ENCODE measurements at regions not wholly inside any gene's neighbourhood (a gene's known extent, or its start where the extent isn't known, plus 50 kb on each side); places are given as distances from the start of the nearest gene placed in this dataset.

- in situ Hi-C loops (cut with MboI; ENCODE audit: low pct_unique_long_range_greater_than_20kb, low sequenced_read_pairs) = no loop called here
- no peak for DNase-seq
Observed at GRCh38 chr13:64457976-64458375, 2772.2 kb downstream of the PCDH9 start.

- in situ Hi-C loops (cut with MboI; ENCODE audit: low pct_unique_long_range_greater_than_20kb, low sequenced_read_pairs) = no loop called here
Observed at GRCh38 chr13:64455124-64455523, 2775.0 kb downstream of the PCDH9 start.

GRCh38 chr13:64453831-64454230 lies 2776.3 kb downstream of the PCDH9 start:
- no peak for DNase-seq
- in situ Hi-C loops (cut with MboI; ENCODE audit: low pct_unique_long_range_greater_than_20kb, low sequenced_read_pairs) = no loop called here

More at GRCh38 chr13:64455124-64455523, 2775.0 kb downstream of the PCDH9 start:
- DNase-seq = no peak

GRCh38 chr13:64446372-64446771 lies 2783.8 kb downstream of the PCDH9 start:
- in situ Hi-C loops (cut with MboI; ENCODE audit: low pct_unique_long_range_greater_than_20kb, low sequenced_read_pairs) = no loop called here

GRCh38 chr13:64441740-64442139 lies 2788.4 kb downstream of the PCDH9 start:
- no peak for DNase-seq
- in situ Hi-C loops (cut with MboI; ENCODE audit: low pct_unique_long_range_greater_than_20kb, low sequenced_read_pairs) = no loop called here

More at GRCh38 chr13:64446372-64446771, 2783.8 kb downstream of the PCDH9 start:
- peak; percentile 9 for DNase-seq

GRCh38 chr13:64438084-64438483 lies 2792.1 kb downstream of the PCDH9 start:
- in situ Hi-C loops (cut with MboI; ENCODE audit: low pct_unique_long_range_greater_than_20kb, low sequenced_read_pairs) = no loop called here
- no peak for DNase-seq

- in situ Hi-C loops (cut with MboI; ENCODE audit: low pct_unique_long_range_greater_than_20kb, low sequenced_read_pairs) = no loop called here
- DNase-seq = no peak
Observed at GRCh38 chr13:64429691-64430090, 2800.4 kb downstream of the PCDH9 start.

- in situ Hi-C loops (cut with MboI; ENCODE audit: low pct_unique_long_range_greater_than_20kb, low sequenced_read_pairs) = no loop called here
- no peak for DNase-seq
Observed at GRCh38 chr13:64428196-64428595, 2801.9 kb downstream of the PCDH9 start.

- DNase-seq = no peak
- in situ Hi-C loops (cut with MboI; ENCODE audit: low pct_unique_long_range_greater_than_20kb, low sequenced_read_pairs) = no loop called here
Observed at GRCh38 chr13:64423467-64423866, 2806.7 kb downstream of the PCDH9 start.

GRCh38 chr13:64420181-64420580 lies 2810.0 kb downstream of the PCDH9 start:
- in situ Hi-C loops (cut with MboI; ENCODE audit: low pct_unique_long_range_greater_than_20kb, low sequenced_read_pairs) = no loop called here

GRCh38 chr13:64417581-64417980 lies 2812.6 kb downstream of the PCDH9 start:
- in situ Hi-C loops (cut with MboI; ENCODE audit: low pct_unique_long_range_greater_than_20kb, low sequenced_read_pairs) = no loop called here
- DNase-seq = no peak

More at GRCh38 chr13:64420181-64420580, 2810.0 kb downstream of the PCDH9 start:
- no peak for DNase-seq

- in situ Hi-C loops (cut with MboI; ENCODE audit: low pct_unique_long_range_greater_than_20kb, low sequenced_read_pairs) = no loop called here
- no peak for DNase-seq
Observed at GRCh38 chr13:64414381-64414780, 2815.8 kb downstream of the PCDH9 start.

- in situ Hi-C loops (cut with MboI; ENCODE audit: low pct_unique_long_range_greater_than_20kb, low sequenced_read_pairs) = no loop called here
- DNase-seq = no peak
Observed at GRCh38 chr13:64413529-64413928, 2816.6 kb downstream of the PCDH9 start.

GRCh38 chr13:64410276-64411053 lies 2819.7 kb downstream of the PCDH9 start:
- in situ Hi-C loops (cut with MboI; ENCODE audit: low pct_unique_long_range_greater_than_20kb, low sequenced_read_pairs) = no loop called here
- no peak for DNase-seq

- in situ Hi-C loops (cut with MboI; ENCODE audit: low pct_unique_long_range_greater_than_20kb, low sequenced_read_pairs) = no loop called here
- no peak for DNase-seq
Observed at GRCh38 chr13:64397701-64398100, 2832.4 kb downstream of the PCDH9 start.

GRCh38 chr13:64377606-64378005 lies 2852.5 kb downstream of the PCDH9 start:
- in situ Hi-C loops (cut with MboI; ENCODE audit: low pct_unique_long_range_greater_than_20kb, low sequenced_read_pairs) = no loop called here

GRCh38 chr13:64371461-64371860 lies 2858.7 kb downstream of the PCDH9 start:
- in situ Hi-C loops (cut with MboI; ENCODE audit: low pct_unique_long_range_greater_than_20kb, low sequenced_read_pairs) = no loop called here
- DNase-seq = no peak

More at GRCh38 chr13:64377606-64378005, 2852.5 kb downstream of the PCDH9 start:
- DNase-seq = no peak

GRCh38 chr13:64371045-64371444 lies 2859.1 kb downstream of the PCDH9 start:
- in situ Hi-C loops (cut with MboI; ENCODE audit: low pct_unique_long_range_greater_than_20kb, low sequenced_read_pairs) = no loop called here
- DNase-seq = no peak

GRCh38 chr13:64369121-64369520 lies 2861.0 kb downstream of the PCDH9 start:
- DNase-seq = no peak
- in situ Hi-C loops (cut with MboI; ENCODE audit: low pct_unique_long_range_greater_than_20kb, low sequenced_read_pairs) = no loop called here

GRCh38 chr13:64362564-64362963 lies 2867.6 kb downstream of the PCDH9 start:
- in situ Hi-C loops (cut with MboI; ENCODE audit: low pct_unique_long_range_greater_than_20kb, low sequenced_read_pairs) = no loop called here
- DNase-seq = no peak

- in situ Hi-C loops (cut with MboI; ENCODE audit: low pct_unique_long_range_greater_than_20kb, low sequenced_read_pairs) = no loop called here
- DNase-seq = no peak
Observed at GRCh38 chr13:64347664-64348063, 2882.5 kb downstream of the PCDH9 start.

Data from KBM-7 (cell line).